Activated CD4-positive, alpha-beta T cell treated with anti-CD3 and anti-CD28 coated beads, Interleukin-2, amount 10 ng/mL, durations not matched to agents 7 days and 5 days (primary cell): ENCODE measurements at regions not wholly inside any gene's neighbourhood (a gene's known extent, or its start where the extent isn't known, plus 50 kb on each side); places are given as distances from the start of the nearest gene placed in this dataset.

Source experiments
- CTCF ChIA-PET: fragments of 350-600 bp; sonication (Branson Sonifier 250); formaldehyde crosslinking; loops from one replicate; lab custom pipeline; 2021; ENCODE audit warnings: antibody characterized with exemption; lab: Charles Lee
- POLR2A ChIA-PET: fragments of 350-600 bp; sonication (Branson Sonifier 250); formaldehyde crosslinking; loops from one replicate; lab custom pipeline; 2021; ENCODE audit warnings: antibody characterized with exemption; lab: Charles Lee
- DNase-seq: peaks from one replicate; pipeline ENCODE4 v3.0.0-alpha.2; 2020
- H3K27ac Mint-ChIP-seq: one replicate; pipeline ENCODE4 v1.8.0; 2021; ENCODE audit warnings: mild to moderate bottlenecking, moderate library complexity, mixed read lengths
- H3K27me3 Mint-ChIP-seq: one replicate; pipeline ENCODE4 v1.8.0; 2021; ENCODE audit warnings: mixed read lengths
- H3K36me3 Mint-ChIP-seq: one replicate; pipeline ENCODE4 v1.8.0; 2021; ENCODE audit warnings: low read depth, mixed read lengths
- H3K4me1 Mint-ChIP-seq: one replicate; pipeline ENCODE4 v1.8.0; 2021; ENCODE audit warnings: mixed read lengths
- H3K4me3 Mint-ChIP-seq: one replicate; pipeline ENCODE4 v1.8.0; 2021; ENCODE audit warnings: mild to moderate bottlenecking, moderate library complexity, mixed read lengths
- H3K9me3 Mint-ChIP-seq: one replicate; pipeline ENCODE4 v1.8.0; 2021; ENCODE audit warnings: mixed read lengths

DNA sequence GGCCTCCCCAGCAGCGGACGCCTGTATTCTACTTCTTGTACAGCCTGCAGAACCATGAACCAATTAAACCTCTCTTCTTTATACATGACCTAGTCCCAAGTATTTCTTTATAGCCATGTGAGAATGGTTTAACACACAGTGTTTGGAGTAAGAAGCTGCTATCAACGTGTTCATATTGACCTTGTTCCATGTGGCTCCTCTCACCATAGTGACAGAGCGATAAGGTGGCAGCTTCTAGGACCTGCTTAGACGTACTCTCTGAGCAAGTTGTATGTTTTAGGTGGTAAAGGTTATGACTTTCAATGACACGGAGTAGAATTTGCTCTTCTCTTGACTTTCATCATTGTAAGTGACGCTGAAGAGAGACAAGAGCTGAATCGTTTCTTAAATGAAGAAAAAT is 157.7 kb upstream of the SLCO3A1 start:
- Mint-ChIP-seq H3K36me3 (no peaks in the 10 kb centered on the region), H3K27ac (no peak overlapping the region), H3K4me3 (no peak overlapping the region), H3K4me1 (no peaks in the 10 kb centered on the region), H3K9me3 (no peaks in the 10 kb centered on the region), H3K27me3 (peaks cover under 1% of the 10 kb centered on the region)
- POLR2A ChIA-PET, result no interaction called here
- CTCF ChIA-PET, result interaction anchor here (6.2 kb wide), 1 partner anchor 11 kb away, joined by 30 read pairs; no protein-coding TSS in a partner anchor
- DNase-seq, result no peak

DNA sequence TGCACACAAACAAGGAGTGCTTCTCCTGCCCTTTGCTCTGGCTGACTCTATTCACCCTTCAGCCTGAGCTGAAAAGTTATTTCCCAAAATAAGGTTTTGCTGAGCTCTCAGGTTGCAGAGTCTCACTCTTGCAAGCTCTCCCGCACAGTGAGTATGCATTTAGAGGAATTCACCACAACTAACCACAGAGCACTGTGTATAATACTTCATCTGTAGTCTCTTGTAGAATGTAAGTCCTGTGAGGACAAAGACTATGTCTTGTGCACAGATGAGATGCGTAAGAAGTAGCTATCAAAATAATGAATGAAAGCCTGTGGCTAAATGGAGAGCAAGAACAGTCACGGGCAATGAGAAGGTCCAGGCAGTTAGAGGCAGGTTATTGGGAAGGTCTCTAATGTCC is 156.5 kb upstream of the SLCO3A1 start:
- Mint-ChIP-seq H3K9me3 (no peaks in the 10 kb centered on the region), H3K27ac (no peak overlapping the region), H3K4me1 (no peaks in the 10 kb centered on the region), H3K36me3 (no peaks in the 10 kb centered on the region), H3K4me3 (no peak overlapping the region), H3K27me3 (peaks cover 7% of the 10 kb centered on the region)
- POLR2A ChIA-PET, result no interaction called here
- DNase-seq, result no peak
- CTCF ChIA-PET, result interaction anchor here (6.2 kb wide), 1 partner anchor 10 kb away, joined by 30 read pairs; no protein-coding TSS in a partner anchor

DNA sequence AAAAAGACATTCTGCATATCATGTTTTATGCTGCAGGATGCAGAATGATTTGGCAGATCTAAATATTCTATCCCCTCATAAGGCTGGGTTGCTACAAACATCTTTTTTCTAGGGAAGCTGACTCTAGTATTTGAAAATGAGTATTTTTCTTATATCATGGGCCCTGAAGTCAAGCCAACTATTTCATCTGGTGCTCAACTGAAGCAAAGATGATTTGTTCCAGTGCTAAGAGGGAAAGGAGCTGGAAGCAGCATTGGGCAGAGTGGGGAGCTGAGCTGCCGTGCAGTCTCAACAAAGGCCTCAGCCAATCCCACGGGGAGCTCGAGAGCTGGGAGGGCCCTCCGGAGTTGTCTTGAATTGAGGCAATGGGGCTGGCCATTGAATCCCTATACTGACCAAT is 155.3 kb upstream of the SLCO3A1 start:
- ChIA-PET POLR2A (no interaction called here), CTCF (no interaction called here)
- H3K36me3 Mint-ChIP-seq, result no peaks in the 10 kb centered on the region
- DNase-seq, result no peak
- H3K27me3 Mint-ChIP-seq, result peaks cover 13% of the 10 kb centered on the region
- H3K4me3 Mint-ChIP-seq, result no peak overlapping the region
- no peaks in the 10 kb centered on the region for H3K9me3 Mint-ChIP-seq
- H3K4me1 Mint-ChIP-seq, result no peaks in the 10 kb centered on the region
- no peak overlapping the region for H3K27ac Mint-ChIP-seq

DNA sequence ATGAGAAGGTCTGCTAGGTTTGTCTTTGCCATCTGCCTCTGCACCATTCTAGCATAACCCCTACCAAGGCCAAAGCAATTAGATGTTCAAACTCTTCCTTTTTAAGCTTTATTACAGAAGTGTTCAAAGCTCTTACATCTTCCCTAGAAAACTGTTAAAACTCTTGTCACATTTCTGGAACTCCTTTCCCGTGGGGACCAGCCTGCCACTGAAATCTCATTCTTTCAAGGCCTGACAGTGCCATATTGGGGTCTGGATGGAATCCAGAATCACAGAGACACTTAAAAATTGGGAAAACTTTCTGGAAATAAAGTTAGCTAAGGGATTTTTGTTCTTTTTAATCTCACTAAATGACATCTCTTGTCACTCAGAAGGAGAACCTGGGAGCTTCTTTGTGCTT is 153.8 kb upstream of the SLCO3A1 start:
- CTCF ChIA-PET, result no interaction called here
- Mint-ChIP-seq H3K4me1 (no peaks in the 10 kb centered on the region), H3K9me3 (no peaks in the 10 kb centered on the region), H3K4me3 (no peak overlapping the region), H3K27ac (no peak overlapping the region), H3K27me3 (peaks cover 13% of the 10 kb centered on the region), H3K36me3 (no peaks in the 10 kb centered on the region)
- POLR2A ChIA-PET, result no interaction called here
- DNase-seq, result no peak

DNA sequence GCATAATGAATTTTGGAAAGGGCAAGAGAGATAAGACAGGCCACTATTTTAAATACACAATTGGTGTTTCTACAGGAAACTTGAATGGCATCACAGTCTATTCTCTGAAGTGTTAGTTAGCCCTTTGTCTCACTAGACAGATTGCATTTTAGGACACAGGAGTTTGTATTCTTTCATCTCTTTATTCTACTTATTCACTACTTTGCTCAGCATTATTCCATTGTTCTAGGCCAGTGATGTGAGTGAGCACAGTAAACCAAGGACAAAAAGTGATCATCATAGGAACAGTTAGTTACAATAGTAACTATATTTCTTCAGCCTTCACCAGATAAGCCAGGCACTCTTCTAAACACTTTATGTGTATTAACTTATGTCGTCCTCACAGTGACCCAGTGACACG is 150.2 kb upstream of the SLCO3A1 start:
- CTCF ChIA-PET, result no interaction called here
- no peaks in the 10 kb centered on the region for H3K9me3 Mint-ChIP-seq
- no peaks in the 10 kb centered on the region for H3K36me3 Mint-ChIP-seq
- H3K4me3 Mint-ChIP-seq, result no peak overlapping the region
- POLR2A ChIA-PET, result no interaction called here
- no peak overlapping the region for H3K27ac Mint-ChIP-seq
- no peak for DNase-seq
- peaks cover 25% of the 10 kb centered on the region for H3K4me1 Mint-ChIP-seq
- H3K27me3 Mint-ChIP-seq, result peaks cover 13% of the 10 kb centered on the region

DNA sequence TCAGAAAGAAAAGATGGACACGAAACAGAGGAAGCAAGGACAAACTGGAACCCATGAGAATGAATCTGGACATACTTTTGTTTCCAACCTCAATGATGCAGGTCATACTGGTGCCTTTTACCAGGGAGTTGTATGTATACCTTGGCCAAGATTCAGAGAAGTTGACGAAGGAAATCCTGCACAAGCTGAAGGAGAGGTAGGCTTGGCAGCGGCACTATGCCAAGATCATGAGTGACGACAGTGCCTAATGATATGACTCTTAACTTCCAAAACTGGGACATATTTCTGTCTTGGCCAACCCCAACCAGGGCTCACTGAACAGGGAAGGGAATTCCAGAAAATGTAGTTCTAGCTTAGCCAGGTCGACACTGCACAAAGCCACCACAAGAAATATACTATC is 149.2 kb upstream of the SLCO3A1 start:
- H3K4me1 Mint-ChIP-seq, result peaks cover 25% of the 10 kb centered on the region

DNA sequence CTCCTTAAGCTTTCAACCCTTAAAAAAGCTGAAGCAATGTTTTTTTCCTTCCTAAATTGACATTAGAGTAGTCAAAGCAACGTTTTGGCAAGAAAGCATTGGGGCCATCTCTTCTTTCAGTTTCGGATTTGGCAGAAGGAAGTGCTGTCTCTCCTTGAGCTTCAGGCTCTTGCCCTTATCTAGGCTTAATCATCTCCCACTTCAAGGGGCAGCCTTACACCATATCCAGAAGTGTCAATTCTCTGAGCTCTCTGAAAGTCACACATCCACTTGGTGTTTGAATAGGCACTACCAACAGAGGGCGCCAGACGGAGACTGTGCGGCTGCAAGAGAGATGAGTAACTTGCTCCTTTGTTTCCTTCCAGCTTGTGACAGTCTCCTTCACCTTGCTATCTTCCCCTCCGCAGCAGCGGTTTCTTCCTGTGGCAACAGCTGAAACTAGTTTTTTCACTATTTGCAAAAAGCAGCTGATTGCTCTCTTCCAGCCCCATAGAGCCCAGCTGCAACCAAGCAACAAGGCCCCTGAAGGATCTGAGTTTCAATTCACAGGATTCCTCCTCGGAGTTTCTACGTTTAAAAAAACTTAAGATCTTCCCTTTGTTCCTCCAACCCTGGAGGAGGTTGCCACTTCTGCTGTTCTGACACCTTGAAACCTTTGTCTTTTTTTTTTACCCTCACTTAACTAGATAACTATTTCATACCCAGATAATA is 147.0 kb upstream of the SLCO3A1 start:
- Mint-ChIP-seq H3K4me1 (peaks cover 27% of the 10 kb centered on the region), H3K9me3 (no peaks in the 10 kb centered on the region), H3K27ac (peak overlapping the region; percentile 90), H3K27me3 (peaks cover 20% of the 10 kb centered on the region), H3K36me3 (no peaks in the 10 kb centered on the region), H3K4me3 (peak overlapping the region; percentile 17)
- CTCF ChIA-PET, result interaction anchor here (0.6 to 3.2 kb wide), 23 partner anchors 9 to 1446 kb away, joined by 3 to 30 read pairs (median 4); no protein-coding TSS in a partner anchor
- POLR2A ChIA-PET, result interaction anchor here (0.6 to 1.0 kb wide), 3 partner anchors 147 to 391 kb away, joined by 3 read pairs; partner anchors contain the start of gene SLCO3A1
- peak; percentile 95 for DNase-seq

More for the DNA sequence above, 149.2 kb upstream of the SLCO3A1 start:
- H3K27me3 Mint-ChIP-seq, result peaks cover 14% of the 10 kb centered on the region
- CTCF ChIA-PET, result interaction anchor here (2.8 kb wide), 1 partner anchor 402 kb away, joined by 8 read pairs; no protein-coding TSS in a partner anchor
- no peaks in the 10 kb centered on the region for H3K9me3 Mint-ChIP-seq
- POLR2A ChIA-PET, result no interaction called here
- DNase-seq, result no peak
- no peak overlapping the region for H3K4me3 Mint-ChIP-seq
- no peak overlapping the region for H3K27ac Mint-ChIP-seq
- no peaks in the 10 kb centered on the region for H3K36me3 Mint-ChIP-seq

DNA sequence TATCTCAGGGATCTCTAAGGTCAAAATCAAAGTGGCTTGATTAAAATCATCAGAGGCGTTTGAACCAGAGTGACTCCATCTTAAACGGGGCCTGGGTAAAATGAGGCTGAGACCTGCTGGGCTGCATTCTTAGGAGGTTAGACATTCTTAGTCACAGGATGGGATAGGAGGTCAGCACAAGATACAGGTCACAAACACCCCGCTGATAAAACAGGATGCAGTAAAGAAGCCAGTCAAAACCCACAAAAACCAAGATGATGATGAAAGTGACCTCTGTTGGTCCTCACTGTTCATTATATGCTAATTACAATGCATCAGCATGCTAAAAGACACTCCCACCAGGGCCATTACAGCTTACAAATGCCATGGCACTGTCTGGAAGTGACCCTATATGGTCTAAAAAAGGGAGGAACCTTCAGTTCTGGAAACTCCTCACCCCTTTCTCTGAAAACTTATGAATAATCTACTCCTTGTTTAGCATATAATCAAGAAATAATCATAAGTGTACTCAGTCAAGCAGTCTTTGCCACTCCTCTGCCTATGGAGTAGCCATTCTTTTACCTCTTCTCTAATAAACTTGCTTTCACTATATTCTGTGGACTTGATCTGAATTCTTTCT is 143.3 kb upstream of the SLCO3A1 start:
- Mint-ChIP-seq H3K4me3 (no peak overlapping the region), H3K27me3 (peaks cover 33% of the 10 kb centered on the region), H3K27ac (no peak overlapping the region), H3K9me3 (no peaks in the 10 kb centered on the region), H3K4me1 (peaks cover 24% of the 10 kb centered on the region), H3K36me3 (no peaks in the 10 kb centered on the region)
- ChIA-PET POLR2A (no interaction called here), CTCF (no interaction called here)
- DNase-seq, result no peak

DNA sequence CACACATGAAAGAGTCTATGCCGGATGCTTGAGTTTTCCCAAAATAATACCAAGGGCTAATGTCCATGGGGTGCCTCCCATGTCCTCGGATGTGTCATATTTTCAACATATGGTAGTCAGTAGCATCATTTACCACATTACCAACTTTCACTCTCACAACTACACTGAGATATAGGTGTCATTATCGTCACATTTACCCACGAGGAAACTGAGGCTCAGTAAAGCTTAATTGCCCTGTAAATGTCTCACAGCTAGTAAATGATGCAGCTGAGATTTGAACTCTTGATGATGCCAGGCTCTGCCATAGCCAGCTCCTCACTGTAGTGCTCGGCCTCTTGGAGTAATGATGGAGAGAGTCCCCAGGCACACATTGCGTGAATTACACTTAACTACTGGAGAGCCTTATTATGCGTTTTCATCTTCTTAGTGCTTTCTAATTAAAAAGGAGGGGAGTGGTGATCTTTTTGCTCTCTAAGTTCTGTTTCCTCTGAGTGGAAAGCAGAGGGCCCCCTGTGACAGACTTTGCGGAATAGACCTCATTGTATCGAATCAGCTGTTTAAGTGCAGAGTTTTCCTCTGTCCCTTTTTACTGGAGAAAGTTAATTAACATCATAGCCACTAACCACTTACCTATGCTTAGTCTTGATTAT is 142.0 kb upstream of the SLCO3A1 start:
- no peak for DNase-seq
- ChIA-PET POLR2A (no interaction called here), CTCF (no interaction called here)
- Mint-ChIP-seq H3K27ac (no peak overlapping the region), H3K9me3 (no peaks in the 10 kb centered on the region), H3K4me3 (no peak overlapping the region), H3K27me3 (peaks cover 39% of the 10 kb centered on the region), H3K36me3 (no peaks in the 10 kb centered on the region), H3K4me1 (peaks cover 11% of the 10 kb centered on the region)

DNA sequence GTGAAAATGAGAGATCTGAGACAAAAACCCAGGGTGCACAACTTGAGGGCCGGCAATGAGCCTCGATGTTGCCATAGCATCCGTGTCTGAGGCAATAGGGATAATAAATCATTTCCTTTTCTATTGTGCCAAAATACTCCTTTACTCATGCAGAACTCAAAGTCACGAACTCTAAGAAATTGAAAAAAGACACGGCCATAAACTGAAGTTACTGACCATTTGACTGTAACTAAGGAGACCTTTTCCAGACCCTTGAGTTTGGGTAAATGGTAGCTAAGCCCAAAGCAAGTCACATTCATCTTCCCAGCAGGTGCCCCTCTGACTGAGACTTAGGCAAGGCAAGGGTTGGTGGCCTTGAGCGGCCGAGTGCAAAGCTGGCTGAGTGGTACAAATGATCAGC is 141.2 kb upstream of the SLCO3A1 start:
- CTCF ChIA-PET, result no interaction called here

DNA sequence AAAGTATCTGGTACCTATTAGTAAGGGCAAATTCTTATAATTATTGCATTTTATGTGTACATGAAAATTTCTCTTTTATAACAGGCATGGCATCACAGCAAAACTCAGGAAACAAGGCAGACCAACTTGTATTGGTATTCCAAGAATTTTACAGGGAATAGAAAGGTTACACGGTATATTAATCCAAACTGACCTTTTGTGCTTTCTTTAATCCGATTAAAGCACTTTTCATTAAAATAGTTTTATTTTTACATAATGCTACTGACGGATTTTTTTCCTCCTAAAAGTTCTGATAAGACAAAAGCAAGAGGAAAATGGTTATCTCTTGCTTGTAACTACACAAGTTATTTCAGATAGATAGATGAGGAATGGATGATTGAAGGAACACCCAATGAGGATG is 137.0 kb upstream of the SLCO3A1 start:
- no peak overlapping the region for H3K4me3 Mint-ChIP-seq
- H3K27me3 Mint-ChIP-seq, result peaks cover 49% of the 10 kb centered on the region
- no peak for DNase-seq
- no peaks in the 10 kb centered on the region for H3K36me3 Mint-ChIP-seq
- H3K27ac Mint-ChIP-seq, result no peak overlapping the region
- CTCF ChIA-PET, result no interaction called here
- no peaks in the 10 kb centered on the region for H3K4me1 Mint-ChIP-seq
- POLR2A ChIA-PET, result no interaction called here
- no peaks in the 10 kb centered on the region for H3K9me3 Mint-ChIP-seq

More for the DNA sequence above, 141.2 kb upstream of the SLCO3A1 start:
- no peaks in the 10 kb centered on the region for H3K9me3 Mint-ChIP-seq
- POLR2A ChIA-PET, result no interaction called here
- H3K36me3 Mint-ChIP-seq, result no peaks in the 10 kb centered on the region
- no peak overlapping the region for H3K4me3 Mint-ChIP-seq
- DNase-seq, result no peak
- H3K27ac Mint-ChIP-seq, result no peak overlapping the region
- H3K27me3 Mint-ChIP-seq, result peaks cover 39% of the 10 kb centered on the region
- H3K4me1 Mint-ChIP-seq, result peaks cover 3% of the 10 kb centered on the region

DNA sequence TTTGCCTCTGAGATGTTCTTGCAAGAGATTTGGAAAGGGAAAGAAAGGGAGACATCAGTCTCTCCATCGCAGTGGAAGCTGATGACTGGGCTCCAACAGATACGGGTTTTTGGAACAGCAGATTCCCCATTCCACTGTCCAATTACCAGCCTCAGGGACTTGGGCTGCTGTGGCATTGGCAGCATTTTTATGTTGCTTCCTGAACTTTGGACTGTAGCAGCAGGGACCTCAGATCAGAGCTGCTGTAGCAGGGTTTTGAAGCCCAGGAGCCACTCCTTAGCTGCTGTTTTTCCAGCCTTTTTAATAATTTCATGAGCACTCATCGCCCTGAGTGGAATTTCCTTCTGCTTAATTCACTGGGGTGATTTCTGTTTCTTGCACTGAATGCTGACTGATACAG is 135.7 kb upstream of the SLCO3A1 start:
- ChIA-PET CTCF (no interaction called here), POLR2A (no interaction called here)
- no peak overlapping the region for H3K4me3 Mint-ChIP-seq
- no peak overlapping the region for H3K27ac Mint-ChIP-seq
- H3K4me1 Mint-ChIP-seq, result no peaks in the 10 kb centered on the region
- no peak for DNase-seq
- H3K36me3 Mint-ChIP-seq, result no peaks in the 10 kb centered on the region
- H3K27me3 Mint-ChIP-seq, result peaks cover 44% of the 10 kb centered on the region
- no peaks in the 10 kb centered on the region for H3K9me3 Mint-ChIP-seq

DNA sequence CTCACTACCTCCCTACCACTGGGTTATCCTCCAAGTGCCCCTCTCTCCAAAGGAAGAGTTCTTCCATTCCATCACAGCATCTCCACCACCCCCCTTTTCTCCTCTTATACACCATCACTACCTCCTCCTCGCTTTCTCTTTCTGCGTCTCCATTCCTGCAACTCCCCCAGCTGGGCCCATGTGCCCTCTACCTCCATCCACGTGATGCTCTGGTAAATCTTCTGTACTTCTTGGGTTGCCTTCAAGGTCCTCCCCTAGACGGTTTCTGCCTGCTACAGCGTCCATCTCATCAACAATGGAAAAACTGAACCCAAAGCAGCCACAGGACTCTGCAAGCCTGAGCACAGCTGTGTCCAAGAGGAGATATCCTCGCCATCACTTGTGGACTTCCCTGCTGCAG is 129.5 kb upstream of the SLCO3A1 start:
- no peaks in the 10 kb centered on the region for H3K36me3 Mint-ChIP-seq
- no peaks in the 10 kb centered on the region for H3K9me3 Mint-ChIP-seq
- no peaks in the 10 kb centered on the region for H3K4me1 Mint-ChIP-seq
- no peak for DNase-seq
- H3K27me3 Mint-ChIP-seq, result peaks cover 35% of the 10 kb centered on the region
- POLR2A ChIA-PET, result no interaction called here
- no peak overlapping the region for H3K27ac Mint-ChIP-seq
- no peak overlapping the region for H3K4me3 Mint-ChIP-seq
- CTCF ChIA-PET, result interaction anchor here (1.5 kb wide), 1 partner anchor 32 kb away, joined by 3 read pairs; no protein-coding TSS in a partner anchor
